ENCODE measurements at regions not wholly inside any gene's neighbourhood (a gene's known extent, or its start where the extent isn't known, plus 50 kb on each side); places are given as distances from the start of the nearest gene placed in this dataset.

DNA sequence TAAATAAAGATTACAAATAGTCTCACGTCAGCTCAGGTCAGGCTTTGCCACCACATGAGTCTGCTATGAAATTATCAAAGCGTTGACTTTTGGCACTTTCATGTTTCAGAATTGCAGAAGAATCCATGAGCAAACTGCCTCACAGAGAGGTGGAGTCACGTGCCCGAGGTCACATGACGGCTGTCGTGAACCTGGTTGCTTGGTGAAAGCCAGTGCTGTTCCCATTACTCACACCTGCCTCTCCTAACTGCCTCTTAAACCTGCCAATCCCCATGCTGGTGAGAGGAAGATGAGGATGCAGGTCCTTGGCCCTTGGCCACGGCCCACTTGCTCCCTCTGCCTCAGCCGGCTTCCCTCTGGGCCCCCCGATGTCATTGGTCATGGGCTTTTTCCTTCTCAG, 272.7 kb downstream of the BCL11B start:
- DNase-seq (ENCODE audit: low spot score), result no peak

DNA sequence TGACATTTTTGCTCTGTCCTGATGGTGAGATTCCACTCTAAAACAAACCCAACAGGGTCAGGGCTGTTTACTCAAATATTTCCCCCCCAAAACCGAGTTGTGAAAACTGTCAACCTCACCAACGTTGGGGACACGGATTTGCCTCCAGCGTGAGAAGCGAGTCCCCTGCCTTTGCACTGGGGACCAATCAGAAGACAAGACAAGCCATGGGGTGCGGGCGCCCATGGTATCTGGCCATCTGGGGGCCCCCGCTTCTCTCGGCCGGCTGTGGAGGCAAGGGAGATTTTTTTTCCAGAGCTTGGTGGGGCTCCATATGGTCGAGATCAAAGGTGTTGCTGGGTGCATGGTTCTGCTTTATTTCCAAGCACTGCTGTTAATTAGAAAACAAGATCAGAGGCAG, 272.1 kb downstream of the BCL11B start:
- no peak for DNase-seq (ENCODE audit: low spot score)

- DNase-seq (ENCODE audit: low spot score), result no peak
These were observed 270.8 kb downstream of the BCL11B start for GRCh38 chr14:99001241-99001640.

DNA sequence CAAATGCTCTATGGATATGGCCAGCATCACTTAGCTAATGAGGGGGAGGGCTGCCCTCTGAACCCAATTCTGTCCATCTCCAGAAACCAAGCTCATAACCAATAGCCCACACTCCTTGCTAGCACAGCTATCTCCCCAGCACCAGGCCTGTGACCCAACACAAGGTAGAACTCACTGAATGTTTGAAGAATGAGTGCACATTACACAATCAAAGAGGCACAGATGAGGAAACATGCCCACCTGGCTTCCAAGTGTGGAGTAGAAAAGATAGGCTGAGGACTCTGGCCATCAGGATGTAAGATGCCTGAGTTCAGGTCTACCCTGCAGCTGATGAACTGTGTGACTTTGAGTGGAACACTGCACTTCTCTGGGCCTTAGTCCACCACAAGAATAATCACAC, 268.4 kb downstream of the BCL11B start:
- DNase-seq (ENCODE audit: low spot score), result no peak

DNA sequence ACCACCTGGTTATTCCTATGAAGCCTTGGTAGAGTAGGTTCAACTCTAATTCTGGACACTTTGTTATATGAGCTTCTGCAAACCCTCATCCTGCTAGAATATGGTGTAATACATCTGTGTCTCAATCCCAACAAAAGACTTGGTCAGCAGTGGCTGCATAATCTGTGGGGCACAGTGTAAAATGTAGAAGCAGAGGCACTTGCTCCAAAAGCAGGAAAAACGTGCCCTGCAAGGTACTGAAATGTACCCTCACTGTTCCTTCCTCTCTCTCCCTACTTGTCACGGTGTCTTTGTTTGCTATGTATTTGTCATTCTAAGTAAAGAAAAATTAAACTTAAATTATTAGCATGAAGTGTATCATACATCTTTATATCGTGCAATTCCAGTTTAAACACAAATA, 267.9 kb downstream of the BCL11B start:
- DNase-seq (ENCODE audit: low spot score), result no peak

GRCh38 chr14:99006276-99006675, 265.7 kb downstream of the BCL11B start:
- no peak for DNase-seq (ENCODE audit: low spot score)

GRCh38 chr14:99007795-99008194, 264.2 kb downstream of the BCL11B start:
- DNase-seq (ENCODE audit: low spot score), result no peak

- DNase-seq (ENCODE audit: low spot score), result no peak
These were observed 262.1 kb downstream of the BCL11B start for GRCh38 chr14:99009871-99010270.

DNA sequence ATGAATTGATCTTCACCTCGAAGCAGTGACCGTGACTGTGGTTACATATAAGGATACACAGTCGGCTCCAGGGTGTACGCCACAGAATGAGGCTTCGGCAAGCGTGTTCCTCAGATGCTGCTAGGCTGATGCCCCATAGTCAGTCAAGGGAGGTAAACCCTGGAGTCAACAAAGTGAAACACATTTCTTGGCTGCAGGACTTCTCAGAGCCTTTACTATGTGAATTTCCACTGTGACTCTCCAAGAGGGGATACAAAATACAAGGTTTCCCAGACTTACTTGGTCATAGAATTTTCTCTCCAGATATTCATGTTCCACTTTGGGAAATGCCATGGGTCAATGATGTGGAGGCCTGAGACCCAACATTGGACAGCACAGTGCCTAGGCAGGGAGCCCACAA, 260.6 kb downstream of the BCL11B start:
- DNase-seq (ENCODE audit: low spot score), result no peak

GRCh38 chr14:99012703-99013102, 259.3 kb downstream of the BCL11B start:
- DNase-seq (ENCODE audit: low spot score), result no peak

- no peak for DNase-seq (ENCODE audit: low spot score)
These were observed 256.2 kb downstream of the BCL11B start for GRCh38 chr14:99015833-99016232.

DNA sequence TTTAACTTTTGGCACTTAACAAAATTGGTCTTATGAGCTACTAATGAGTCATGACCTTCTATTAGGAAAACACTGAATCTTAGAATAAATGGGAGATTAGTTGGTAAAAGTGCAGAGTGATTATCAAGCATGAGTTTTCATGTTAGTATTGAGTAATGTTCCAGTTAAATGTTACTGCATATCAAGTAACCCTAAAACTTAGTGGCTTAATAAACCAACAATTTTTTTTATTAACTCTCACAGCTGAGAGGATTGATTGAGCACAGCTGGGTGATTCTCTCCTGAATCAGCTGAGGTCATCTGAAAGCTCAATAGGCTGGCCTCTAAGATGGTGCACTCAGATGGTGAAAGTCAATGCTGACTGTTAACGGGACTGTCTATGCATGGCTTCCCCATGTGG, 248.6 kb downstream of the BCL11B start:
- no peak for DNase-seq (ENCODE audit: low spot score)

- no peak for DNase-seq (ENCODE audit: low spot score)
These were observed 247.1 kb downstream of the BCL11B start for GRCh38 chr14:99024926-99025325.

DNA sequence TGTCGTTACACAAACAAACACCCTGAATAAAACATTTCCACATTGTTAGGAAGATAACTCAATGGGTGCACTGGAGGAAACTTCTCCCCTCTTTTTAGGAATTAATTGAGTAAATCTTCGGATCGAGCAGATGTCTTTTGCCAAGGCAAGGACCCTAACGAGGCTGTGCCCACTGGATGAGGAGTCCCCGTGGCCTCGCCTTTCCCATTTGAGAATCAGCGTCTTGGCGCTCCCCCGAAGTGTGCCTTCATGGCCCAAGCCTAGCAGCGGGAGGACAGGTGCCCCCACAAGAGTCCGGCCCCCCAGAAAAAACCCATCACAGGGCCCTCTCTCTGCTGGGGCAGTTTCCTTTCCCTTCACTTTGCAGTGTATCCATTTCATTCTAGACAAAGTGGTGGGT, 246.6 kb downstream of the BCL11B start:
- no peak for DNase-seq (ENCODE audit: low spot score)

- DNase-seq (ENCODE audit: low spot score), result no peak
These were observed 245.5 kb downstream of the BCL11B start for GRCh38 chr14:99026471-99026870.

- no peak for DNase-seq (ENCODE audit: low spot score)
These were observed 244.0 kb downstream of the BCL11B start for GRCh38 chr14:99028041-99028440.

DNA sequence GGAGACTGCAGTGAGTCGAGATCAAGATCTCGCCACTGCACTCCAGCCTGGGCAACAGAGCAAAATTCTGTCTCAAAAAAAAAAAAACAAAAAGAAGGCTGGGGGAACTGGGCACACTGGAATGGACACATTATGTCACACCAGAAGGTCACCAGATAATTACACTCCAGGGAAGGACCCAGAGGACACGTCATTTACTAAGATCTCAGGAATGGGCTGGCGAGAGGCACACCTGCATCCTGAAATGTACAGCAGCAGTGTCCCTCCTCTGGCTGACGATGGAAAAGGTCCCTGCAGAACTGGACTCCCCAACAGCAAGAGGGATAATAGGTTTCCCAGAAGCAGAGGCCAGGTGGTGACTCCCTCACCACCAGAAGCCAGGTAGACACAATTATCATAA, 243.5 kb downstream of the BCL11B start:
- DNase-seq (ENCODE audit: low spot score), result no peak

GRCh38 chr14:99029145-99029915, 242.7 kb downstream of the BCL11B start:
- DNase-seq (ENCODE audit: low spot score), result no peak

DNA sequence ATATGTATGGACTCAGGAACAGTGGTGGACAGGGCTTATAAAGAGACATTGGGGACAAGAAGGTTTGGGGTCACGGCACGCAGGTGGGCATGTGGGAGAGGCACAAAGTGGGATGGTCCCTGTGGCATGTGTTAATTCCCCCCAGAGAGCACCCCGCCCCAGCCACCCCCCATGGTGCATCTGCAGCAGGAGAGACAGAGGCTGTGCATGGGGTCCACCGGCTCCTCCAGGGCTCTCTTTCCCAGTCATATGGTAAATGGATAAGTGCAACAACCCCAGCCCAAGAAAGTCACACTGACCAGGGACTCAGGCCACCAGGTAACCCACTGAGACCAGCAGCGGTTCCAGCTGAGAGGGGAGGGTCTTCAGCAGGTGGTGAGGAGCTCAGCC, 242.1 kb downstream of the BCL11B start:
- DNase-seq (ENCODE audit: low spot score), result no peak

DNA sequence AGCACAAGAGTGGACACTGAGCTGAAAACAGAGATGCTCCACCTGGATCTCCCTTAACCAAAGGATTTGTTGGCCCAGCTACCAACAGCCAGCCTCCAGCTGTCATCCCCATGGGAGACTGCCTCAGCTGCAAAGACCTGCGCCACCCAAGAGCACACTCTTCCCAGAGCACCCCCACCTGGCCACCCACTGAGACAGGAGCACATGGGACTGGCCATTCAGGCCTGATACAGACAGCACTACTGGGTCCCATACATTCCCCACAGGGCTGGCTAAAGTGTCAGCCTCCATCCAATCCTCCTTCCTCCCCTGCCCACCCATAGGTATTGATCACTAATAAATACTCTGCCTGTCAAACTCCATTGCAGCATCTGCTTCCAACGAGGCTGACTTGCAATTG, 241.5 kb downstream of the BCL11B start:
- no peak for DNase-seq (ENCODE audit: low spot score)

- no peak for DNase-seq (ENCODE audit: low spot score)
These were observed 239.2 kb downstream of the BCL11B start for GRCh38 chr14:99032759-99033158.

GRCh38 chr14:99033951-99034350, 238.0 kb downstream of the BCL11B start:
- DNase-seq (ENCODE audit: low spot score), result no peak

GRCh38 chr14:99034711-99035171, 237.3 kb downstream of the BCL11B start:
- no peak for DNase-seq (ENCODE audit: low spot score)

DNA sequence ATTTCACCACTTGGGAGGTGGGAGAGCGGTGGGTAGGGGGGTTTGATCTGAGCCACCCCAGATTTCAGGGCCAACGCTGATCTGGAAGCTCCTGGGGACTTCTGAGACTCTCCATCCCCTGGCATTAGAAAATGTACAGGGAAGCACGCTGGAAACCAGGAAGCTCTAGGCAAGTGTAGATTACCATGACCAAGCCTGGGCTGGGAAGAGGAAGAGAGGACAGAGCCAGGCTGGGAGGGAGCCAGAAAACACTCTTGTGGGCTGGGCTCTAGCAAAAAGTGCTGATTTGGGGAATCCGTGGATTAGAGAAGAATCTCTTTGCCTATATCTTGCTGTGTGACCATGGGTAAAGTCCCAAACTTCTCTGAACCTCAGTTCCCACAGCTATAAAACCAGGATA, 236.7 kb downstream of the BCL11B start:
- no peak for DNase-seq (ENCODE audit: low spot score)

All from CD4-positive, alpha-beta T cell treated with Interleukin-15 for 4 hours (primary cell).